HL-60 (cell line): ENCODE measurements at regions not wholly inside any gene's neighbourhood (a gene's known extent, or its start where the extent isn't known, plus 50 kb on each side); places are given as distances from the start of the nearest gene placed in this dataset.

ENCODE experiments used
- GABPA ChIP-seq: IDR thresholded peaks from 2 replicates; pipeline ENCODE4 v1.6.1; 2012; ENCODE audit warnings: low read depth
- POLR2AphosphoS5 ChIP-seq: IDR thresholded peaks from 2 replicates; pipeline ENCODE4 v1.6.1; 2012; ENCODE audit warnings: low read depth
- REST ChIP-seq: IDR thresholded peaks from 2 replicates; pipeline ENCODE4 v1.6.1; 2012; ENCODE audit warnings: low read depth; ENCODE audit not compliant: insufficient replicate concordance
- SPI1 ChIP-seq: IDR thresholded peaks from 2 replicates; pipeline ENCODE4 v1.6.1; 2012; ENCODE audit warnings: low read depth, mild to moderate bottlenecking, borderline replicate concordance
- TF ChIP-seq, protein P1 (sequence below): IDR thresholded peaks from one replicate; pipeline ENCODE4 v1.5.1; 2011; ENCODE audit warnings: low read length, control low read depth, inconsistent platforms; ENCODE audit not compliant: insufficient read depth

- TF ChIP-seq, protein P1, sequence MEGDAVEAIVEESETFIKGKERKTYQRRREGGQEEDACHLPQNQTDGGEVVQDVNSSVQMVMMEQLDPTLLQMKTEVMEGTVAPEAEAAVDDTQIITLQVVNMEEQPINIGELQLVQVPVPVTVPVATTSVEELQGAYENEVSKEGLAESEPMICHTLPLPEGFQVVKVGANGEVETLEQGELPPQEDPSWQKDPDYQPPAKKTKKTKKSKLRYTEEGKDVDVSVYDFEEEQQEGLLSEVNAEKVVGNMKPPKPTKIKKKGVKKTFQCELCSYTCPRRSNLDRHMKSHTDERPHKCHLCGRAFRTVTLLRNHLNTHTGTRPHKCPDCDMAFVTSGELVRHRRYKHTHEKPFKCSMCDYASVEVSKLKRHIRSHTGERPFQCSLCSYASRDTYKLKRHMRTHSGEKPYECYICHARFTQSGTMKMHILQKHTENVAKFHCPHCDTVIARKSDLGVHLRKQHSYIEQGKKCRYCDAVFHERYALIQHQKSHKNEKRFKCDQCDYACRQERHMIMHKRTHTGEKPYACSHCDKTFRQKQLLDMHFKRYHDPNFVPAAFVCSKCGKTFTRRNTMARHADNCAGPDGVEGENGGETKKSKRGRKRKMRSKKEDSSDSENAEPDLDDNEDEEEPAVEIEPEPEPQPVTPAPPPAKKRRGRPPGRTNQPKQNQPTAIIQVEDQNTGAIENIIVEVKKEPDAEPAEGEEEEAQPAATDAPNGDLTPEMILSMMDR, result no peak
- TF ChIP-seq POLR2AphosphoS5 (no peak), REST (no peak), GABPA (no peak), SPI1 (no peak)
These were observed 127.1 kb upstream of the ENPEP start for GRCh38 chr4:110348711-110349383.
